Stomach (tissue), 8 donors: ENCODE measurements at regions not wholly inside any gene's neighbourhood (a gene's known extent, or its start where the extent isn't known, plus 50 kb on each side); places are given as distances from the start of the nearest gene placed in this dataset.

Source experiments
- DNase-seq, 2 donors: peaks; one replicate each; pipeline versions ENCODE4 v3.0.0 to v3.0.0-alpha.2; 2013 to 2019
- H3K27ac ChIP-seq, 5 donors: fragments of 200-600 bp in 4 of 5; sonication (generic) in 4 of 5; one replicate each; pipeline ENCODE4 v1.5.1; 2013 to 2019; ENCODE audit warnings: mild to moderate bottlenecking in 1 of 5, moderate library complexity in 1 of 5
- H3K27me3 ChIP-seq, 3 donors: fragments of 200-600 bp; sonication (generic); one replicate each; pipeline ENCODE4 v1.5.1; 2017 to 2019; ENCODE audit warnings: mixed run types in 1 of 3
- H3K36me3 ChIP-seq, 4 donors: fragments of 200-600 bp; sonication (generic); 1 replicate in 3 of 4; 2 replicates in 1 of 4; pipeline ENCODE4 v1.5.1; 2016 to 2019
- H3K4me1 ChIP-seq, 4 donors: fragments of 200-600 bp; sonication (generic); one replicate each; pipeline ENCODE4 v1.5.1; 2016 to 2019
- H3K4me3 ChIP-seq, 4 donors: fragments of 200-600 bp; sonication (generic) in 3 of 4; one replicate each; pipeline ENCODE4 v1.5.1; 2016 to 2019; ENCODE audit warnings: mild to moderate bottlenecking in 1 of 4
- H3K9me3 ChIP-seq, 4 donors: fragments of 200-600 bp; sonication (generic); one replicate each; pipeline ENCODE4 v1.5.1; 2016 to 2019
- CTCF ChIP-seq, 7 experiments: fragments of 450-650 bp in 4 of 7; fragments of 200-600 bp in 3 of 7; sonication (generic) in 3 of 7; IDR thresholded peaks; one replicate each; pipeline ENCODE4 v1.5.1; 2016 to 2019; ENCODE audit warnings: antibody characterized with exemption in 7 of 7, control low read depth in 2 of 7, mild to moderate bottlenecking in 1 of 7
- EP300 ChIP-seq: sonication (generic); formaldehyde crosslinking; IDR thresholded peaks from one replicate; pipeline ENCODE4 v1.6.1; 2017; ENCODE audit warnings: antibody characterized with exemption
- POLR2A ChIP-seq, 4 donors: fragments of 450-650 bp; IDR thresholded peaks; one replicate each; pipeline ENCODE4 v1.6.1; 2016; ENCODE audit warnings: antibody characterized with exemption in 4 of 4, control low read depth in 2 of 4, mild to moderate bottlenecking in 1 of 4, moderate library complexity in 1 of 4
- POLR2AphosphoS5 ChIP-seq, 3 donors: sonication (generic); formaldehyde crosslinking; IDR thresholded peaks; one replicate each; pipeline ENCODE4 v1.6.1; 2016; ENCODE audit warnings: antibody characterized with exemption in 3 of 3
- WGBS, 5 donors: extraction: QIAGEN DNeasy Blood & Tissue Kit in 3 of 5; methylation state at CpG; one replicate each; pipeline versions ENCODE4 v1.1.5 to v1.1.7; 2013 to 2018; 5-methylcytosine and 5-hydroxymethylcytosine counted together
- intact Hi-C: fragments of 100-400 bp; cut with DNase I; formaldehyde crosslinking; loops from one replicate; pipeline ENCODE4 v1.15.1; 2023; ENCODE audit warnings: low total_unique reads
- donor health status: healthy with polysubstance abuse.
- donor health status: Bipolar disorder and iron deficiency.
- donor health status: healthy.

- Histone ChIP-seq H3K4me1 (no peaks in the 10 kb centered on the region), H3K27ac (no peak overlapping the region), H3K9me3 (peaks cover 8 to 36% (median 35%) of the 10 kb centered on the region in 4 donors), H3K27me3 (no peaks in the 10 kb centered on the region), H3K4me3 (no peak overlapping the region), H3K36me3 (no peaks in the 10 kb centered on the region)
- WGBS, 5 donors, result 87 to 97% (median 94%) methylated on average over 2 of the region's 2 CpGs
- DNase-seq, result peak in 1 of 2 donors; percentile 15
- intact Hi-C loops, result no loop called here
- TF ChIP-seq POLR2AphosphoS5 (IDR thresholded peaks at IDR 0.05), result no peak
- no peak for TF ChIP-seq POLR2A (IDR thresholded peaks at IDR 0.05)
- TF ChIP-seq EP300, result no peak
- no peak for TF ChIP-seq CTCF (IDR thresholded peaks at IDR 0.05)
Observed at GRCh38 chr11:115806056-115806455, 301.8 kb upstream of the CADM1 start.

- no peak for TF ChIP-seq EP300
- no peak for TF ChIP-seq CTCF (IDR thresholded peaks at IDR 0.05)
- no peak overlapping the region for H3K4me3 ChIP-seq
- H3K9me3 ChIP-seq, result peaks cover 8 to 18% (median 17%) of the 10 kb centered on the region in 4 donors
- intact Hi-C loops, result no loop called here
- 77 to 100% (median 86%) methylated on average over 2 of the region's 2 CpGs for WGBS, 5 donors
- DNase-seq, result no peak
- H3K27ac ChIP-seq, result no peak overlapping the region
- H3K36me3 ChIP-seq, result no peaks in the 10 kb centered on the region
- H3K4me1 ChIP-seq, result no peaks in the 10 kb centered on the region
- no peaks in the 10 kb centered on the region for H3K27me3 ChIP-seq
Observed at GRCh38 chr11:115803073-115803740, 299.0 kb upstream of the CADM1 start.

- no peaks in the 10 kb centered on the region for H3K27me3 ChIP-seq
- WGBS, 5 donors, result 78 to 89% (median 82%) methylated on average over 3 of the region's 3 CpGs
- H3K4me1 ChIP-seq, result no peaks in the 10 kb centered on the region
- H3K27ac ChIP-seq, result no peak overlapping the region
- no peak for DNase-seq
- no peak for TF ChIP-seq POLR2A (IDR thresholded peaks at IDR 0.05)
- TF ChIP-seq CTCF (IDR thresholded peaks at IDR 0.05), result no peak
- TF ChIP-seq EP300, result no peak
- TF ChIP-seq POLR2AphosphoS5 (IDR thresholded peaks at IDR 0.05), result no peak
- no peaks in the 10 kb centered on the region for H3K36me3 ChIP-seq
- H3K9me3 ChIP-seq, result peaks cover 5 to 13% (median 11%) of the 10 kb centered on the region in 4 donors
- no peak overlapping the region for H3K4me3 ChIP-seq
- intact Hi-C loops, result no loop called here
Observed at GRCh38 chr11:115802641-115803040, 298.4 kb upstream of the CADM1 start.

GRCh38 chr11:115792903-115793302 lies 288.7 kb upstream of the CADM1 start:
- H3K4me3 ChIP-seq, result no peak overlapping the region
- DNase-seq, result no peak
- no peaks in the 10 kb centered on the region for H3K36me3 ChIP-seq
- intact Hi-C loops, result no loop called here
- H3K4me1 ChIP-seq, result no peaks in the 10 kb centered on the region
- H3K27me3 ChIP-seq, result no peaks in the 10 kb centered on the region
- WGBS, 5 donors, result 89 to 92% (median 91%) methylated on average over 6 of the region's 6 CpGs
- H3K27ac ChIP-seq, result no peak overlapping the region
- H3K9me3 ChIP-seq, result peaks cover 0 to 8% (median 2%) of the 10 kb centered on the region in 4 donors
- TF ChIP-seq EP300 (no peak), CTCF (IDR thresholded peaks at IDR 0.05) (no peak), POLR2A (IDR thresholded peaks at IDR 0.05) (no peak), POLR2AphosphoS5 (IDR thresholded peaks at IDR 0.05) (no peak)
